GM12865 (cell line): ENCODE measurements at regions not wholly inside any gene's neighbourhood (a gene's known extent, or its start where the extent isn't known, plus 50 kb on each side); places are given as distances from the start of the nearest gene placed in this dataset.

Experiments used
- DNase-seq: peaks from one replicate; pipeline ENCODE4 v3.0.0; 2010; ENCODE audit warnings: low read depth
- H3K4me3 ChIP-seq: 2 replicates; pipeline ENCODE4 v1.5.1; 2011; ENCODE audit warnings: mild to moderate bottlenecking, low read depth, low read length, control low read depth
- CTCF ChIP-seq: IDR thresholded peaks from 2 replicates; pipeline ENCODE4 v1.5.1; 2011; ENCODE audit warnings: low read length, control low read depth, low read depth, inconsistent platforms; ENCODE audit not compliant: insufficient read depth; ENCODE audit errors: missing control alignments

GRCh38 chr12:115134298-115134697, 450.3 kb upstream of the TBX3 start:
- no peak for DNase-seq
- no peak overlapping the region for H3K4me3 ChIP-seq
- no peak for TF ChIP-seq CTCF

DNA sequence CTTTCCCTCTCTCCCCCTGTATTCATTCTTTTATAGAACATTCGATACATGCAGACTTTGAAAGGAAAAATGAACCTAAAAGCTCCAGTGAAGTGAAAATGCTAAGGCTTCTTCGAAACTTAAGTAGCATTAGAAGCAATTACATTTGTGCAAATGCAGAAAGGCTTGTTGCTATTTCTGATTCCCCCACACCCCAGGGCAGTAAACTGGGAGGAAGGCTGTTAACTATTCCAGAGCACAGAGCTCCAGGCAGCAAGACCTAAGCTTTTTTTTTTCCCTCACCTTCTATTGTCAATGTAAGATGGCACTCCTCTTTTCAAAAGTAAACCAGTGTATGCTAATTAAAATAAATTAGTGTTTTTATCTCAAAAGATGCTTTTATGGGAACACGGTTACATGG, 448.9 kb upstream of the TBX3 start:
- DNase-seq = no peak
- TF ChIP-seq CTCF = no peak

GRCh38 chr12:115132145-115132544, 448.2 kb upstream of the TBX3 start:
- DNase-seq = no peak
- no peak for TF ChIP-seq CTCF
- H3K4me3 ChIP-seq = no peak overlapping the region

More for the DNA sequence above, 448.9 kb upstream of the TBX3 start:
- H3K4me3 ChIP-seq = no peak overlapping the region

DNA sequence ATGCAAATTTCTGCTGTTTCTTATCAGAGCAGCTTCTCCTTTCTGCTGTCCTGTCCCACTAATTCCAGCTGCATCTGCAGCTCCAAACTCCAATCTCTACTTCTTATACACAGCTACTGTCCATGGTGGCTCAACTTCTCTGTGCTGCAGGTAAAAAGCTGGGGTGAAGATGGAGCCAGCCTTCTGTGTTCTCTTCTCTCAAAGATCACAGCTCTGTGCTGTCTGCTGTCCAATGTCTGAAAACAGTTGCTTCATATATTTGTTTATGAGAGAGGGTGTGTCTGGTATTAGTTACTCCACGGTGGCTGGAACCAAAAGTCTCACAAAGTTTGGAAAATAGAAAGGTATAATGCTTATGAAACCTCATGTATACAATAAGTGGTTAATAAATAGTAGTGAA, 445.8 kb upstream of the TBX3 start:
- DNase-seq = no peak
- no peak overlapping the region for H3K4me3 ChIP-seq
- TF ChIP-seq CTCF = no peak

- no peak overlapping the region for H3K4me3 ChIP-seq
- no peak for TF ChIP-seq CTCF
- DNase-seq = no peak
Measured at GRCh38 chr12:115121053-115121452, 437.1 kb upstream of the TBX3 start.

DNA sequence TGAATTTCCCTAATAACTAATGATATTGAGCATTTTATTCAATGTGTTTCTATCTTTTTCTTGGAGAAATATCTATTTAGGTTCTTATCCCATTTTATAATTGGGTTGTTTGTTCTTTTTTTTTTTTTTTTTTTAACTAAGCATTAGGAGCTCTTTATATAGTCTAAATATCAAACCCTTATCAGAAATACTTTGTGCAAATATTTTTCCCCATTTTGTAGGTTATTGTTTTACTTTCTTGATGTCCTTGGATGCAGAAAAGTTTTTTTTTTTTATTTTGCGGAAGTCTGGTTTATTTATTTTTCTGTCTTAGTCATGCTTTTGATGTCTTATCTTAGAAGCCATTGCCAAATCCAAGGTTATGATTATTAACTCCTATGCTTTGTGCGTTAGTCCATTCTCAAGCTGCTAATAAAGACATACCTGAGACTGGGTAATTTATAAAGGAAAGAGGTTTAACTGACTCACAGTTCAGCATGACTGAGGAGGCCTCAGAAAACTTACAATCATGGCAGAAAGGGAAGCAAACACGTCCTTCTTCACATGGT, 434.3 kb upstream of the TBX3 start:
- TF ChIP-seq CTCF = no peak
- no peak for DNase-seq
- H3K4me3 ChIP-seq = no peak overlapping the region

DNA sequence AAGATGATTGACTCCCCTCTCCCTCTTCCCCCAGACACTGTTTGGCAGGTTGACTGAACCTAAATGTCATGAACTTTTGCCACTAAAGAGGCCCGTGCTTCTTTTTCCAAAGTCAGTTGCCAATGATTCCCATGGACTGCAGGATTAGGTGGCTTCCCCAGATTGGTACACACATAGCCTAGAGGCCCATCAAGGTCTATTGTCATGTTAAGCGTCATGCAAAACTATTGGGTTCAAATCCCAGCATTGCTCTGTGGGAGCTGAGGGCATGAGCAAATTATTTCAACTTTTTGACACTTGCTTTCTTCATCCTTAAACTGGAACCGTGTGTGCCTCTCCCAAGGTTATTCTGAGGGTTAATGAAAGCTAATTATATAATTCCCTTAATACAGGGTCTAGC, 430.2 kb upstream of the TBX3 start:
- no peak overlapping the region for H3K4me3 ChIP-seq
- no peak for DNase-seq
- TF ChIP-seq CTCF = no peak
